ENCODE measurements at regions not wholly inside any gene's neighbourhood (a gene's known extent, or its start where the extent isn't known, plus 50 kb on each side); places are given as distances from the start of the nearest gene placed in this dataset.

DNA sequence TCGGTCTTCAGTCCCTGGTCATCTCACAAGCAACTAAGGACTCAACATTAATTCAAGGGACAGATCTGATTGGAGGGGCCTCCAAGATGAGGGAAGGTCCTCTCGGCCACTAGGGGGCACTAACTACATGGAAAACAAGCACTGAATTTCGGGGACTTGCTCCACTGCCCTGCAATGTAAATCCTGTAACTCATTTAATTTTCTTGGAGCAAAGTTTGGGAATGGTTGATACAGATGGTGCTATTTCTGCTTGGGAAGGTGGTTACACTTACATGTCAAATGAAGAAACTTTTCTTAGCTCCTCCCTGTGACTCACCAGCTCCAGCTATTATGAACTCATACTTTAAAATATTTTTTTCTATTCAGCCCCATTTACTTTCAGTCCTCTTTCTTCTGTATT lies 97.4 kb upstream of the KCNJ15 start:
- no peak overlapping the region for H3K4me3 ChIP-seq
- TF ChIP-seq CHD2 (IDR thresholded peaks at IDR 0.05; ENCODE audit: low read length, partially characterized antibody) (no peak), SMC3 (IDR thresholded peaks at IDR 0.05) (peak; percentile 44; the same call in 2 of the 3 replicates), RAD21 (conservative IDR thresholded peaks at IDR 0.05 in 1 of 2, IDR thresholded peaks at IDR 0.05 in 1 of 2) (peak; percentile 46 to 53; a peak in 4 of 5 replicates), FOSL2 (IDR thresholded peaks at IDR 0.05) (no peak), FOSL2 (CRISPR knock-in tag; IDR thresholded peaks at IDR 0.05) (no peak)
- TF ChIP-seq, protein P1, sequence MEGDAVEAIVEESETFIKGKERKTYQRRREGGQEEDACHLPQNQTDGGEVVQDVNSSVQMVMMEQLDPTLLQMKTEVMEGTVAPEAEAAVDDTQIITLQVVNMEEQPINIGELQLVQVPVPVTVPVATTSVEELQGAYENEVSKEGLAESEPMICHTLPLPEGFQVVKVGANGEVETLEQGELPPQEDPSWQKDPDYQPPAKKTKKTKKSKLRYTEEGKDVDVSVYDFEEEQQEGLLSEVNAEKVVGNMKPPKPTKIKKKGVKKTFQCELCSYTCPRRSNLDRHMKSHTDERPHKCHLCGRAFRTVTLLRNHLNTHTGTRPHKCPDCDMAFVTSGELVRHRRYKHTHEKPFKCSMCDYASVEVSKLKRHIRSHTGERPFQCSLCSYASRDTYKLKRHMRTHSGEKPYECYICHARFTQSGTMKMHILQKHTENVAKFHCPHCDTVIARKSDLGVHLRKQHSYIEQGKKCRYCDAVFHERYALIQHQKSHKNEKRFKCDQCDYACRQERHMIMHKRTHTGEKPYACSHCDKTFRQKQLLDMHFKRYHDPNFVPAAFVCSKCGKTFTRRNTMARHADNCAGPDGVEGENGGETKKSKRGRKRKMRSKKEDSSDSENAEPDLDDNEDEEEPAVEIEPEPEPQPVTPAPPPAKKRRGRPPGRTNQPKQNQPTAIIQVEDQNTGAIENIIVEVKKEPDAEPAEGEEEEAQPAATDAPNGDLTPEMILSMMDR (IDR thresholded peaks at IDR 0.05), result peak; percentile 49
- POLR2A ChIA-PET, result no interaction called here
- DNase-seq (ENCODE audit: low read depth in 1 of 2, low spot score in 1 of 2) (peak in 1 of 2 experiments; percentile 59), FAIRE-seq (no peak), ATAC-seq (peak in 1 of 2 experiments; percentile 45; a peak in 2 of 6 replicates)
- no peaks in the 10 kb centered on the region for H3K9me3 ChIP-seq
- WGBS (ENCODE audit: missing lambda C conversion rate), result 29% methylated on average over 3 of the region's 3 CpGs
- H3K4me1 ChIP-seq, result peaks cover 6% of the 10 kb centered on the region; the same call in 1 of the 3 replicates
- no peak overlapping the region for H3K4me2 ChIP-seq
- CTCF ChIA-PET, result interaction anchor here (0.8 to 1.6 kb wide), 3 partner anchors 9 to 187 kb away, joined by 3 to 9 read pairs (median 3); no protein-coding TSS in a partner anchor
- H3K27ac ChIP-seq, result peak overlapping the region; percentile 28 to 44; a peak in 4 of 6 replicates

DNA sequence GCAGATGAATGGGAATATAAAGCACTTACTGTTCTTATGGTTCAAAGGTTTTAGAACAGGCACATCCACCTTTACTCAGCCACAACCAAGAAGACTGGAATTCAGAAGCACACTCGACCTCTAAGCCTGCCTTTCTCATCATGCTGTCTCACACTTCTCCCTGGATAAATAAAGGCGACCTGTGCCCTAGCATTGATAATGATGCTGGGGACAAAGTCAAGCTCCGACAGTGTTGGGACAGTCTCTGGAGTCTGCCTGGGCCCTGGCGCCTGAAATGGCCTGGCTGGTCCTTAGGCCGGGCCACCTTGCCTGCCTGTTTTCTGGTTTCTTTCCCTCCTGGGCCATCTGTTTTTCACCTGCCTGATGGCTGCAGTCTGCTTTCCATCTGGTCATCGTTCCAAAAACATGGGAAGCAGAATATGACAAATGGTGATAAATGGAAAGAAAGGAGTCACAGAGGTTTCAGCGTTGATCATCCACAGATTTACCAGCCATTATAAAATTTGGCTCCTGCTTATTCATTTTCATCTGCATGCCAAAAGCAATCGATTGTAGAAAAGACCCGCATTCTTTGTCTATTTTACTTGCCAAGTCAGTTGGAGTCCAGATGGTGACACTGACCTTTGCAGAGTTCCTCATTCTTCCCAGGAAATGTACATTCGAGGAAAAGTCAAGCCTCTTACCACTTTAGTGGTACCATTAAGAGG lies 91.2 kb upstream of the KCNJ15 start:
- Histone ChIP-seq H3K9me3 (no peaks in the 10 kb centered on the region), H3K4me2 (no peak overlapping the region), H3K4me3 (no peak overlapping the region), H3K27ac (peak overlapping the region in 1 of 2 experiments; percentile 45; a peak in 2 of 6 replicates), H3K4me1 (peaks cover 4% of the 10 kb centered on the region; the same call in 2 of the 3 replicates)
- ChIA-PET CTCF (interaction anchor here (1.5 to 10.9 kb wide), 2 partner anchors 191 to 454 kb away, joined by 4 to 81 read pairs; no protein-coding TSS in a partner anchor), POLR2A (no interaction called here)
- FAIRE-seq (no peak), ATAC-seq (no peak), DNase-seq (ENCODE audit: low read depth in 1 of 2, low spot score in 1 of 2) (no peak)
- WGBS (ENCODE audit: missing lambda C conversion rate), result 71% methylated on average over 10 of the region's 10 CpGs
- TF ChIP-seq, protein P2, sequence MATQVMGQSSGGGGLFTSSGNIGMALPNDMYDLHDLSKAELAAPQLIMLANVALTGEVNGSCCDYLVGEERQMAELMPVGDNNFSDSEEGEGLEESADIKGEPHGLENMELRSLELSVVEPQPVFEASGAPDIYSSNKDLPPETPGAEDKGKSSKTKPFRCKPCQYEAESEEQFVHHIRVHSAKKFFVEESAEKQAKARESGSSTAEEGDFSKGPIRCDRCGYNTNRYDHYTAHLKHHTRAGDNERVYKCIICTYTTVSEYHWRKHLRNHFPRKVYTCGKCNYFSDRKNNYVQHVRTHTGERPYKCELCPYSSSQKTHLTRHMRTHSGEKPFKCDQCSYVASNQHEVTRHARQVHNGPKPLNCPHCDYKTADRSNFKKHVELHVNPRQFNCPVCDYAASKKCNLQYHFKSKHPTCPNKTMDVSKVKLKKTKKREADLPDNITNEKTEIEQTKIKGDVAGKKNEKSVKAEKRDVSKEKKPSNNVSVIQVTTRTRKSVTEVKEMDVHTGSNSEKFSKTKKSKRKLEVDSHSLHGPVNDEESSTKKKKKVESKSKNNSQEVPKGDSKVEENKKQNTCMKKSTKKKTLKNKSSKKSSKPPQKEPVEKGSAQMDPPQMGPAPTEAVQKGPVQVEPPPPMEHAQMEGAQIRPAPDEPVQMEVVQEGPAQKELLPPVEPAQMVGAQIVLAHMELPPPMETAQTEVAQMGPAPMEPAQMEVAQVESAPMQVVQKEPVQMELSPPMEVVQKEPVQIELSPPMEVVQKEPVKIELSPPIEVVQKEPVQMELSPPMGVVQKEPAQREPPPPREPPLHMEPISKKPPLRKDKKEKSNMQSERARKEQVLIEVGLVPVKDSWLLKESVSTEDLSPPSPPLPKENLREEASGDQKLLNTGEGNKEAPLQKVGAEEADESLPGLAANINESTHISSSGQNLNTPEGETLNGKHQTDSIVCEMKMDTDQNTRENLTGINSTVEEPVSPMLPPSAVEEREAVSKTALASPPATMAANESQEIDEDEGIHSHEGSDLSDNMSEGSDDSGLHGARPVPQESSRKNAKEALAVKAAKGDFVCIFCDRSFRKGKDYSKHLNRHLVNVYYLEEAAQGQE (IDR thresholded peaks at IDR 0.05), result no peak
- TF ChIP-seq KDM5A (IDR thresholded peaks at IDR 0.05), result no peak
- no peak for TF ChIP-seq NR3C1 (IDR thresholded peaks at IDR 0.05)
- TF ChIP-seq RNF2 (IDR thresholded peaks at IDR 0.05; ENCODE audit: borderline replicate concordance, low read depth), result no peak
- no peak for TF ChIP-seq RARB (CRISPR knock-in tag; IDR thresholded peaks at IDR 0.05)
- no peak for TF ChIP-seq SMC3 (IDR thresholded peaks at IDR 0.05)
- no peak for TF ChIP-seq CBX8 (IDR thresholded peaks at IDR 0.05)
- TF ChIP-seq HDAC2 (IDR thresholded peaks at IDR 0.05), result no peak
- TF ChIP-seq, protein P3, sequence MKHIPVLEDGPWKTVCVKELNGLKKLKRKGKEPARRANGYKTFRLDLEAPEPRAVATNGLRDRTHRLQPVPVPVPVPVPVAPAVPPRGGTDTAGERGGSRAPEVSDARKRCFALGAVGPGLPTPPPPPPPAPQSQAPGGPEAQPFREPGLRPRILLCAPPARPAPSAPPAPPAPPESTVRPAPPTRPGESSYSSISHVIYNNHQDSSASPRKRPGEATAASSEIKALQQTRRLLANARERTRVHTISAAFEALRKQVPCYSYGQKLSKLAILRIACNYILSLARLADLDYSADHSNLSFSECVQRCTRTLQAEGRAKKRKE (CRISPR knock-in tag; IDR thresholded peaks at IDR 0.05; ENCODE audit: low read depth), result no peak
- TF ChIP-seq SREBF2 (IDR thresholded peaks at IDR 0.05), result no peak
- TF ChIP-seq MAFK (IDR thresholded peaks at IDR 0.05; ENCODE audit: partially characterized antibody), result no peak
- TF ChIP-seq, protein P4, sequence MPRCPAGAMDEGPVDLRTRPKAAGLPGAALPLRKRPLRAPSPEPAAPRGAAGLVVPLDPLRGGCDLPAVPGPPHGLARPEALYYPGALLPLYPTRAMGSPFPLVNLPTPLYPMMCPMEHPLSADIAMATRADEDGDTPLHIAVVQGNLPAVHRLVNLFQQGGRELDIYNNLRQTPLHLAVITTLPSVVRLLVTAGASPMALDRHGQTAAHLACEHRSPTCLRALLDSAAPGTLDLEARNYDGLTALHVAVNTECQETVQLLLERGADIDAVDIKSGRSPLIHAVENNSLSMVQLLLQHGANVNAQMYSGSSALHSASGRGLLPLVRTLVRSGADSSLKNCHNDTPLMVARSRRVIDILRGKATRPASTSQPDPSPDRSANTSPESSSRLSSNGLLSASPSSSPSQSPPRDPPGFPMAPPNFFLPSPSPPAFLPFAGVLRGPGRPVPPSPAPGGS (IDR thresholded peaks at IDR 0.05), result no peak
- TF ChIP-seq TFCP2L1 (CRISPR knock-in tag; IDR thresholded peaks at IDR 0.05), result no peak

Data from A549 (cell line).